ENCODE measurements at regions not wholly inside any gene's neighbourhood (a gene's known extent, or its start where the extent isn't known, plus 50 kb on each side); places are given as distances from the start of the nearest gene placed in this dataset.

DNA sequence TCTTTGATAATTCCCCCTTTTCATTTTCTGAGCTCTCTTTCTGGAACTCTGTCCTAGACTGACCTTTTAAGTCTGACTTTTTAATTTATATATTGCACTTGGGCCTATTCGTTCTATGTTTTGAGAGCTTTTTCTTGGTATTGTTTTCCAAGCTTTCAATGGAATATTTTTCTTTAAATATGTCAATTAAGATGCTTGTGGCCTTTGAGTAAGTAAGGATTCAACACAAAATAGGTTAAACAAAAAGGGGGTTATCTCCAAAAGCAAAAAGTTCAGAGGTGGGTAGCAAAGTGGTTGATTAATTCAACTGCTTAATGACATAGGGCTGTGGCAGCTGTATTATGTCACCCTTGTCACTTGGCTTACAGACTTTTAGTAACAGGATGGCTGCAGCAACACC lies 315.9 kb downstream of the LMX1A start:
- no peak for DNase-seq
- no peak for FAIRE-seq
- intact Hi-C loops (cut with DNase I), result no loop called here
- Histone ChIP-seq H3K4me3 (ENCODE audit: low read length in 3 of 3) (no peak overlapping the region), H3K27ac (ENCODE audit: low read depth in 2 of 2, low read length in 2 of 2) (no peak overlapping the region), H3K4me1 (ENCODE audit: control insufficient read depth in 2 of 3, insufficient read depth in 2 of 3, low read depth in 1 of 3, low read length in 3 of 3) (no peaks in the 10 kb centered on the region), H3K9ac (ENCODE audit: low read length in 3 of 3) (no peak overlapping the region), H3K27me3 (ENCODE audit: control insufficient read depth, insufficient read depth, low read length) (no peaks in the 10 kb centered on the region), H3K9me3 (ENCODE audit: control insufficient read depth in 2 of 3, insufficient read depth in 1 of 3, low read length in 3 of 3) (no peaks in the 10 kb centered on the region), H3K36me3 (ENCODE audit: control insufficient read depth in 2 of 3, insufficient read depth in 3 of 3, low read length in 3 of 3) (no peaks in the 10 kb centered on the region)
- TF ChIP-seq, protein P1, sequence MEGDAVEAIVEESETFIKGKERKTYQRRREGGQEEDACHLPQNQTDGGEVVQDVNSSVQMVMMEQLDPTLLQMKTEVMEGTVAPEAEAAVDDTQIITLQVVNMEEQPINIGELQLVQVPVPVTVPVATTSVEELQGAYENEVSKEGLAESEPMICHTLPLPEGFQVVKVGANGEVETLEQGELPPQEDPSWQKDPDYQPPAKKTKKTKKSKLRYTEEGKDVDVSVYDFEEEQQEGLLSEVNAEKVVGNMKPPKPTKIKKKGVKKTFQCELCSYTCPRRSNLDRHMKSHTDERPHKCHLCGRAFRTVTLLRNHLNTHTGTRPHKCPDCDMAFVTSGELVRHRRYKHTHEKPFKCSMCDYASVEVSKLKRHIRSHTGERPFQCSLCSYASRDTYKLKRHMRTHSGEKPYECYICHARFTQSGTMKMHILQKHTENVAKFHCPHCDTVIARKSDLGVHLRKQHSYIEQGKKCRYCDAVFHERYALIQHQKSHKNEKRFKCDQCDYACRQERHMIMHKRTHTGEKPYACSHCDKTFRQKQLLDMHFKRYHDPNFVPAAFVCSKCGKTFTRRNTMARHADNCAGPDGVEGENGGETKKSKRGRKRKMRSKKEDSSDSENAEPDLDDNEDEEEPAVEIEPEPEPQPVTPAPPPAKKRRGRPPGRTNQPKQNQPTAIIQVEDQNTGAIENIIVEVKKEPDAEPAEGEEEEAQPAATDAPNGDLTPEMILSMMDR (IDR thresholded peaks at IDR 0.05; ENCODE audit: borderline replicate concordance, extremely low read depth, insufficient read depth), result no peak

DNA sequence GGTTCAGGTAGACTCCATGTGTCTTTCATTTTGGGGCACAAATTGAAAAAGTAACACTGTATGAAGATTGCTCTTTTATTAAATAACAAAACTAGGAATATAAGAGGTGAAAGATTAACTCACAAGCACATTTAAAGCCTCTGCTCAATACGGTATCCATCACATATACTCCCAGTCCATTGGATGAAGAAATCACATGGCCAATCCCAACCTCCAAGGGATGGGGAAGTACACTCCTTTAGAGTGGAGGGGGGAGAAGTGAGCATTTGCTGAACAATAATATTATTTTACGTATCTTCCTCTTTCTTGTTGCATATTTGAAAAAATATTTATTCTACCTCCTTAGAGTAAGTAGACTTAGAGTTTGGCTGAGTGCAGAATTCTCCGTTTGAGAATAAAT lies 316.5 kb downstream of the LMX1A start:
- TF ChIP-seq, protein P1 (IDR thresholded peaks at IDR 0.05; ENCODE audit: borderline replicate concordance, extremely low read depth, insufficient read depth), result no peak
- intact Hi-C loops (cut with DNase I), result no loop called here
- FAIRE-seq, result no peak
- H3K36me3 ChIP-seq (ENCODE audit: control insufficient read depth in 2 of 3, insufficient read depth in 3 of 3, low read length in 3 of 3), result no peaks in the 10 kb centered on the region
- no peak overlapping the region for H3K9ac ChIP-seq (ENCODE audit: low read length in 3 of 3)
- H3K9me3 ChIP-seq (ENCODE audit: control insufficient read depth in 2 of 3, insufficient read depth in 1 of 3, low read length in 3 of 3), result no peaks in the 10 kb centered on the region
- no peak for DNase-seq
- H3K27ac ChIP-seq (ENCODE audit: low read depth in 2 of 2, low read length in 2 of 2), result no peak overlapping the region
- H3K4me1 ChIP-seq (ENCODE audit: control insufficient read depth in 2 of 3, insufficient read depth in 2 of 3, low read depth in 1 of 3, low read length in 3 of 3), result no peaks in the 10 kb centered on the region
- no peaks in the 10 kb centered on the region for H3K27me3 ChIP-seq (ENCODE audit: control insufficient read depth, insufficient read depth, low read length)
- no peak overlapping the region for H3K4me3 ChIP-seq (ENCODE audit: low read length in 3 of 3)

DNA sequence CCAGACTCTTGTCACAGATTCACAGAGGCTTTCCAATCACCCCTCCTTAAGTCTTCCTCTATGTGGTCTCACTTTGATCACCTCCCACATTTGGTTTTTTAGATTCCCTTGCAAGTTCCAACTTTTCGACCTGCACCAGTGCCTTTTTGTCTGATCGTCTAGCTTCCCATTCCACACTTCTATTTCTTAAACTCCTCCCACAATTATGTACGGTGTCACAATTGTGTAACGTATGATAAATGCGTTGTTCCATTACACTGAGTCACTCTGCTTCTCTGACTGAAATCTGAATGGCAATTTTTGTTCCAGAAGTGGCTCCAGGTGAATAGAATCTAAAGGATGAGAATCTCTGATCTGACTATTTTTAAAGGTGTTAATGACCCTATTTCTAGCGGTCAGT lies 320.1 kb downstream of the LMX1A start:
- H3K9me3 ChIP-seq (ENCODE audit: control insufficient read depth in 2 of 3, insufficient read depth in 1 of 3, low read length in 3 of 3), result no peaks in the 10 kb centered on the region
- DNase-seq (no peak), FAIRE-seq (no peak)
- no peak overlapping the region for H3K9ac ChIP-seq (ENCODE audit: low read length in 3 of 3)
- no peak overlapping the region for H3K27ac ChIP-seq (ENCODE audit: low read depth in 2 of 2, low read length in 2 of 2)
- TF ChIP-seq, protein P1 (IDR thresholded peaks at IDR 0.05; ENCODE audit: borderline replicate concordance, extremely low read depth, insufficient read depth), result no peak
- no peaks in the 10 kb centered on the region for H3K36me3 ChIP-seq (ENCODE audit: control insufficient read depth in 2 of 3, insufficient read depth in 3 of 3, low read length in 3 of 3)
- H3K27me3 ChIP-seq (ENCODE audit: control insufficient read depth, insufficient read depth, low read length), result no peaks in the 10 kb centered on the region
- intact Hi-C loops (cut with DNase I), result no loop called here
- no peak overlapping the region for H3K4me3 ChIP-seq (ENCODE audit: low read length in 3 of 3)
- no peaks in the 10 kb centered on the region for H3K4me1 ChIP-seq (ENCODE audit: control insufficient read depth in 2 of 3, insufficient read depth in 2 of 3, low read depth in 1 of 3, low read length in 3 of 3)

DNA sequence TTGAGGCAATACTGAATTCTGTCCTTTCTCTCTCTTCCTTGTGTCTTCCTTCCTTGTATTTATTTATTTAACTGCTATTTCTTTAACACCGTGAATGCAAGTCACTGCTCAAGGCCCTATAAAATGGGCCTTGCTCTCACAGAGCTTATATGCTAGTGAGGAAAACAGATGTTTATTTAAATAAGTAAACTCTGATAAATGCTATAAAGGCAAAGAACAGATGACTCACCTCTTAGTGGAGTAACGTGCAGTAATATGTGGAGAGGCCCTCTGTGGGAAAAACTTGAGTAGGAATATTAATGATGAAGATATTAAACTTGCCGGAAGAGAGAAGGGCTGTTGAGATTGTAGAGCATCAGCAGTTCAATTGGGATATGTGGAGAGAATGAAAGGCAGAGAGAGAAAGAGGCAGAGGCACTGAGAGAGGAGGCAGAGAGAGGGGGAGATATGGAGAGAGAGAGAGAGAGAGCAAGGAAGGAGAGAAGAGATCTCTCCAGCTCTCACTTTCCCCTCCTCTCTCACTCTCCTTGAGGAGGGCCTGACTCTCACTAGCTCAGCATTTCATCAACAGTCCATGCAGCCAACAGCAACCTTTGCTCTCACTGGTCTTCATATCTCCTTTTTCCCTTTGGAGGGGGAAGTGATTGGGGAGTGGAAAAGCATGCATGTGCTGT lies 322.2 kb downstream of the LMX1A start:
- Histone ChIP-seq H3K9me3 (ENCODE audit: control insufficient read depth in 2 of 3, insufficient read depth in 1 of 3, low read length in 3 of 3) (no peaks in the 10 kb centered on the region), H3K4me3 (ENCODE audit: low read length in 3 of 3) (no peak overlapping the region), H3K9ac (ENCODE audit: low read length in 3 of 3) (no peak overlapping the region), H3K27me3 (ENCODE audit: control insufficient read depth, insufficient read depth, low read length) (no peaks in the 10 kb centered on the region), H3K4me1 (ENCODE audit: control insufficient read depth in 2 of 3, insufficient read depth in 2 of 3, low read depth in 1 of 3, low read length in 3 of 3) (no peaks in the 10 kb centered on the region), H3K36me3 (ENCODE audit: control insufficient read depth in 2 of 3, insufficient read depth in 3 of 3, low read length in 3 of 3) (no peaks in the 10 kb centered on the region), H3K27ac (ENCODE audit: low read depth in 2 of 2, low read length in 2 of 2) (no peak overlapping the region)
- no peak for DNase-seq
- TF ChIP-seq, protein P1 (IDR thresholded peaks at IDR 0.05; ENCODE audit: borderline replicate concordance, extremely low read depth, insufficient read depth), result no peak
- FAIRE-seq, result no peak
- intact Hi-C loops (cut with DNase I), result no loop called here
